SK-N-SH treated with all-trans-retinoic acid at 6 μM for 48 hours (cell line): ENCODE measurements at regions not wholly inside any gene's neighbourhood (a gene's known extent, or its start where the extent isn't known, plus 50 kb on each side); places are given as distances from the start of the nearest gene placed in this dataset.
"Not testable (repeated sequence)": the region's sequence is repeated elsewhere in the genome, so short reads cannot be mapped to it uniquely, and the experiment has no call there.

Experiments
- CSDC2 ChIP-seq: fragments of 250-450 bp; sonication (Bioruptor Pico); IDR thresholded peaks from 2 replicates; pipeline ENCODE4 v1.5.0; 2020; ENCODE audit warnings: mild to moderate bottlenecking, moderate library complexity
- RARB ChIP-seq: fragments of 250-450 bp; sonication (Bioruptor Pico); IDR thresholded peaks from 2 replicates; pipeline ENCODE4 v1.8.0; 2021; ENCODE audit warnings: mild to moderate bottlenecking, moderate library complexity

DNA sequence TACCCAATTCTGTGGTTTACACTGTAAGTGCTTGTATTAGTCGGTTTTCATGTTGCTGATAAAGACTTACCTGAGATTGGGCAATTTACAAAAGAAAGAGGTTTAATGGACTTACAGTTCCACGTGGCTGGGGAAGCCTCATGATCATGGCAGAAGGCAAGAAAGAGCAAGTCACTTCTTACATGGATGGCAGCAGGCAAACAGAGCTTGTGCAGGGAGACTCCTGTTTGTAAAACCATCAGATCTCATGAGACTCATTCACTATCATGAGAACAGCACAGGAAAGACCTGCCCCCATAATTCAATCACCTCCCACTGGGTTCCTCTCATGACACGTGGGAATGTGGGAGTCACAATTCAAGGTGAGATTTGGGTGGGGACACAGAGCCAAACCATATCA is 119.3 kb downstream of the BASP1 start:
- TF ChIP-seq CSDC2 (CRISPR knock-in tag); RARB: not testable (repeated sequence)
